ENCODE measurements at regions not wholly inside any gene's neighbourhood (a gene's known extent, or its start where the extent isn't known, plus 50 kb on each side); places are given as distances from the start of the nearest gene placed in this dataset.

- no peaks in the 10 kb centered on the region for H3K27me3 ChIP-seq
- H3K4me3 ChIP-seq, result no peak overlapping the region
- H3K9me3 ChIP-seq, result no peaks in the 10 kb centered on the region
- H3K4me1 ChIP-seq, result no peaks in the 10 kb centered on the region
- intact Hi-C loops (cut with DNase I), result no loop called here
- WGBS, 2 donors, result 34 to 60% methylated on average over 2 of the region's 2 CpGs
- no peak for DNase-seq
- TF ChIP-seq CTCF (IDR thresholded peaks at IDR 0.05), result no peak
- no peak for TF ChIP-seq POLR2A (IDR thresholded peaks at IDR 0.05)
- no peak overlapping the region for H3K27ac ChIP-seq
- no peaks in the 10 kb centered on the region for H3K36me3 ChIP-seq
Observed at GRCh38 chr3:159458982-159459381, 529.7 kb upstream of the IL12A start.

- Histone ChIP-seq H3K27ac (no peak overlapping the region), H3K27me3 (no peaks in the 10 kb centered on the region), H3K9me3 (no peaks in the 10 kb centered on the region), H3K4me3 (no peak overlapping the region), H3K36me3 (no peaks in the 10 kb centered on the region), H3K4me1 (no peaks in the 10 kb centered on the region)
- WGBS, 2 donors, result 64 to 66% methylated on average over 4 of the region's 4 CpGs
- intact Hi-C loops (cut with DNase I), result no loop called here
- TF ChIP-seq POLR2A (IDR thresholded peaks at IDR 0.05), result no peak
- TF ChIP-seq CTCF (IDR thresholded peaks at IDR 0.05), result no peak
- DNase-seq, result no peak
Observed at GRCh38 chr3:159472611-159473010, 516.0 kb upstream of the IL12A start.

GRCh38 chr3:159473206-159473605 is 515.4 kb upstream of the IL12A start:
- Histone ChIP-seq H3K36me3 (no peaks in the 10 kb centered on the region), H3K9me3 (no peaks in the 10 kb centered on the region), H3K4me1 (no peaks in the 10 kb centered on the region), H3K4me3 (no peak overlapping the region), H3K27me3 (no peaks in the 10 kb centered on the region), H3K27ac (no peak overlapping the region)
- TF ChIP-seq CTCF (IDR thresholded peaks at IDR 0.05), result no peak
- TF ChIP-seq POLR2A (IDR thresholded peaks at IDR 0.05), result no peak
- DNase-seq, result no peak
- WGBS, 2 donors, result 69 to 81% methylated on average over 1 of the region's 1 CpG
- intact Hi-C loops (cut with DNase I), result no loop called here

GRCh38 chr3:159480046-159480445 is 508.6 kb upstream of the IL12A start:
- no peaks in the 10 kb centered on the region for H3K27me3 ChIP-seq
- DNase-seq, result no peak
- intact Hi-C loops (cut with DNase I), result no loop called here
- H3K4me1 ChIP-seq, result no peaks in the 10 kb centered on the region
- no peak overlapping the region for H3K27ac ChIP-seq
- H3K9me3 ChIP-seq, result no peaks in the 10 kb centered on the region
- TF ChIP-seq CTCF (IDR thresholded peaks at IDR 0.05) (no peak), POLR2A (IDR thresholded peaks at IDR 0.05) (no peak)
- H3K4me3 ChIP-seq, result no peak overlapping the region
- H3K36me3 ChIP-seq, result no peaks in the 10 kb centered on the region

- TF ChIP-seq POLR2A (IDR thresholded peaks at IDR 0.05) (no peak), CTCF (IDR thresholded peaks at IDR 0.05) (no peak)
- Histone ChIP-seq H3K27me3 (no peaks in the 10 kb centered on the region), H3K36me3 (no peaks in the 10 kb centered on the region), H3K4me3 (no peak overlapping the region), H3K9me3 (no peaks in the 10 kb centered on the region), H3K27ac (no peak overlapping the region), H3K4me1 (no peaks in the 10 kb centered on the region)
- no peak for DNase-seq
- WGBS, 2 donors, result 35 to 37% methylated on average over 3 of the region's 3 CpGs
- intact Hi-C loops (cut with DNase I), result no loop called here
Observed at GRCh38 chr3:159482241-159482993, 506.2 kb upstream of the IL12A start.
